Erythroblast (primary cell): ENCODE measurements at regions not wholly inside any gene's neighbourhood (a gene's known extent, or its start where the extent isn't known, plus 50 kb on each side); places are given as distances from the start of the nearest gene placed in this dataset.

Source experiments
- GATA1 ChIP-seq: IDR thresholded peaks from 2 replicates; pipeline ENCODE4 v1.6.1; 2011; ENCODE audit warnings: low read depth, mild to moderate bottlenecking, control low read depth, low read length, moderate library complexity
- POLR2A ChIP-seq: IDR thresholded peaks from 2 replicates; pipeline ENCODE4 v1.6.1; 2011; ENCODE audit warnings: mild to moderate bottlenecking, low read length

- TF ChIP-seq POLR2A (no peak), GATA1 (no peak)
Observed at GRCh38 chr12:19014240-19014639, 115.3 kb upstream of the PLEKHA5 start.
